ENCODE measurements at regions not wholly inside any gene's neighbourhood (a gene's known extent, or its start where the extent isn't known, plus 50 kb on each side); places are given as distances from the start of the nearest gene placed in this dataset.

DNA sequence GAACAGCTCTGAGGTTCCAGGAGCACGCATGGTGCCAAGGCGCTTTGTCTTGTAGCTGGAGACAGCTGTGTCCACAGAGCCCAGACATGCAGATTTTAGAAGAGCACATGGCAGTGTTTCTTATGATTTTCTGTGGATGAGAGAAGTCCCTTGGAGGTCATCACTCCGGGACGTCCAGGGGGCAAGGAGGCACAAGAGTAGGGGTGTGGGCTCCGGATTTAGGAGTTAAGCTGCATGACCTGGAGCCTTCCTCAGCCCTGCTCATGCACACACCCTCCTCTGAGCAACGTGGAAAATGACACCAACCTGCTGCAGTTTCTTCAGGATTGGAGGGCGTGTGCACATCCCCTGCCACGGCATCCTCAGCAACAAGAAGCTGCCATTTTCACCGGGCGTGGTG is 1286.7 kb downstream of the TBC1D22A start:
- no peaks in the 10 kb centered on the region for H3K4me1 ChIP-seq (ENCODE audit: control insufficient read depth, insufficient read depth, low read length)
- H3K9ac ChIP-seq (ENCODE audit: low read length in 2 of 2), result no peak overlapping the region
- H3K27ac ChIP-seq (ENCODE audit: low read length), result no peak overlapping the region
- peaks cover 3 to 7% of the 10 kb centered on the region in 2 donors for H3K27me3 ChIP-seq (ENCODE audit: control insufficient read depth in 1 of 2, insufficient read depth in 2 of 2, low read length in 2 of 2)
- H3K9me3 ChIP-seq (ENCODE audit: control insufficient read depth in 2 of 2, low read length in 2 of 2), result no peaks in the 10 kb centered on the region
- H3K4me3 ChIP-seq (ENCODE audit: low read length in 2 of 2), result no peak overlapping the region
- no peaks in the 10 kb centered on the region for H3K36me3 ChIP-seq (ENCODE audit: control insufficient read depth in 2 of 2, insufficient read depth in 2 of 2, low read length in 2 of 2)

DNA sequence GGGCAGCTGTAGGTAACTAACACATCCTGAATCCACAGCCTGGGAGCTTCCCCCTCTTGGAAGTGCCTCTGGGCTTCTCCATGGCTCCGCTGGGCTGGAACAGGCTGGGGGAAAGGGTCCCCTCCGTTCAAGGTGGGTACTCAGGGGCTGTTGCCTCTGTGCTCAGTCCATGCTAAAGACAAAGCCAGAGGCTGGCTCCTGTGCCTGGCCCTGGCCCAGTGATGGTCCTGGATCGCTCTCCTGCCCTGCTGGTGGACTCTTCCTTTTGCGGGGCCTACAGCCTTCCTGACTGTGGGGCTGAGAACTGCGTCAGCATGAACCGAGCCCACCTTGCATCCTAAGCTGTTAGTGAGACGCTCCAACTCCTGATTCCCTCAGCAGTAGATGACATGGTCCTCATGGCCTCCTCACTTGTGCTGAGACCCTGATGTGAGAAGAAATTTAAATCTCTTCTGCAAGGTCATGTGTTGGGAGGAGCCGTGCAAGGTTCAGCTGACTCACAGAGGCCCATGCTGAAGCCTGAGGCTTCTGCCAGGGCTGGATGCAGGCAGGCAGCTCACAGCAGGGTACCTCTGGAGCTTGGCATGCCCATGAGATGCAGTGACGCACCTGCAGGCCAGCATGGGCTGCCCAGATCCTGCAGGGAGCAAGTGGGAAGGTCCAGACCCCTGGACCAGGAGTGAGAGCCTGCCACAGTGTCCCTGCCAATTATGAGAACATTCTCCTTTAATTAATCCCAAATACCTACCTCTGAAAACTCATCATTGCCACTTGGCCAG is 1285.5 kb downstream of the TBC1D22A start:
- no peaks in the 10 kb centered on the region for H3K9me3 ChIP-seq (ENCODE audit: control insufficient read depth in 2 of 2, low read length in 2 of 2)
- H3K9ac ChIP-seq (ENCODE audit: low read length in 2 of 2), result no peak overlapping the region
- H3K4me1 ChIP-seq (ENCODE audit: control insufficient read depth, insufficient read depth, low read length), result no peaks in the 10 kb centered on the region
- no peak overlapping the region for H3K4me3 ChIP-seq (ENCODE audit: low read length in 2 of 2)
- H3K27ac ChIP-seq (ENCODE audit: low read length), result no peak overlapping the region
- peaks cover 3 to 10% of the 10 kb centered on the region in 2 donors for H3K27me3 ChIP-seq (ENCODE audit: control insufficient read depth in 1 of 2, insufficient read depth in 2 of 2, low read length in 2 of 2)
- no peaks in the 10 kb centered on the region for H3K36me3 ChIP-seq (ENCODE audit: control insufficient read depth in 2 of 2, insufficient read depth in 2 of 2, low read length in 2 of 2)

DNA sequence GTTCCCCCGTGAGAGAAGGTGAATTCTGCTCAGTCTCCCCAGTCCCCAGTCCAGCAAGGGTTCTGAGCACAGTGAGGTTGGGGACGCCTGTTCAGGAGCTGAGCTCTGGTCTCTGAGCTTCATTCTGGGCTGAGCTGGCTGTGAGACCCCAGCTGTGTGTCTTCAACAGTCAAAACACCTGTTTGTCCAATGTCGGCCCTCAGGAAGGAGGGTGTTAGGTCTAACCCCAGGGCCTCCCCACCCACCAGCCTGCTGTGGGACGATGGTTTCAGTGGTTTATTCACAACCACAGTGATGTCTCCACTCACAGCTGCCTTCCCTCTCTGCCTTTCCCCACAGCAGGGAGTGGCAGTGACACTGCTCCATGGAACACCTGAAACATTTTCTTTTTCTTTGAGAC is 1282.9 kb downstream of the TBC1D22A start:
- Histone ChIP-seq H3K27ac (ENCODE audit: low read length) (no peak overlapping the region), H3K4me1 (ENCODE audit: control insufficient read depth, insufficient read depth, low read length) (no peaks in the 10 kb centered on the region), H3K9me3 (ENCODE audit: control insufficient read depth in 2 of 2, low read length in 2 of 2) (no peaks in the 10 kb centered on the region), H3K36me3 (ENCODE audit: control insufficient read depth in 2 of 2, insufficient read depth in 2 of 2, low read length in 2 of 2) (no peaks in the 10 kb centered on the region), H3K9ac (ENCODE audit: low read length in 2 of 2) (no peak overlapping the region), H3K27me3 (ENCODE audit: control insufficient read depth in 1 of 2, insufficient read depth in 2 of 2, low read length in 2 of 2) (peaks cover 3 to 10% of the 10 kb centered on the region in 2 donors), H3K4me3 (ENCODE audit: low read length in 2 of 2) (no peak overlapping the region)

DNA sequence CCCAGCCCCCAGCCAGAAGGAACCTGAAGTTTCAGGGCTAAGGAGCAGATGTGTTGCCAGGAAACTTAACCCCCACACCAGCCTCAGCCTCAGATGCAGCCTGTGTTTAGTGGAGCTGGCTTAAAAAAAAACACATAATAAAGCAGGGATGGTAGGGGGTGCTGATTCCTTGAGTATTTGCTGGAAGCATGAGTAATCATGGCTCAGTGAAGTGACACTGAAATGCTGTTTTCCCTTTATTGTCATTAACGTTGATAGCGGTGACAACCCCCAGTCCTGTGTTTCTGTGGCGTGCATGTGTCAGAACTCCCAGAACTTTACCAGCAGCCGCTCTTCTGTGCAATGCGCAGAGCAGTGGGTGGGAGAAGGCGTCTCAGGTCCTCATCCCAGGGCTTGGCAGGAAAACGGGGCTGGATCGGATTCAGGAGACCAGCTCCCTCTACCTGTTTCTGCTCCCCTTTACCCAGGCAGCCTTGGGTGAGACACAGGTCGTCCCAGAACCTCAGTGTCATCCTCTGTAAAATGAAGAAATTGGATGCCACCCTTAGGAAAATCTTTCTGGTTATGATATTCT is 1282.1 kb downstream of the TBC1D22A start:
- H3K4me1 ChIP-seq (ENCODE audit: control insufficient read depth, insufficient read depth, low read length), result no peaks in the 10 kb centered on the region
- no peak overlapping the region for H3K27ac ChIP-seq (ENCODE audit: low read length)
- H3K4me3 ChIP-seq (ENCODE audit: low read length in 2 of 2), result no peak overlapping the region
- peaks cover 3 to 10% of the 10 kb centered on the region in 2 donors for H3K27me3 ChIP-seq (ENCODE audit: control insufficient read depth in 1 of 2, insufficient read depth in 2 of 2, low read length in 2 of 2)
- peaks cover 0 to 3% of the 10 kb centered on the region in 2 donors for H3K9me3 ChIP-seq (ENCODE audit: control insufficient read depth in 2 of 2, low read length in 2 of 2)
- no peak overlapping the region for H3K9ac ChIP-seq (ENCODE audit: low read length in 2 of 2)
- H3K36me3 ChIP-seq (ENCODE audit: control insufficient read depth in 2 of 2, insufficient read depth in 2 of 2, low read length in 2 of 2), result no peaks in the 10 kb centered on the region

- Histone ChIP-seq H3K27me3 (ENCODE audit: control insufficient read depth in 1 of 2, insufficient read depth in 2 of 2, low read length in 2 of 2) (peaks cover 3 to 10% of the 10 kb centered on the region in 2 donors), H3K27ac (ENCODE audit: low read length) (no peak overlapping the region), H3K9me3 (ENCODE audit: control insufficient read depth in 2 of 2, low read length in 2 of 2) (peaks cover 3 to 8% of the 10 kb centered on the region in 2 donors), H3K36me3 (ENCODE audit: control insufficient read depth in 2 of 2, insufficient read depth in 2 of 2, low read length in 2 of 2) (no peaks in the 10 kb centered on the region), H3K9ac (ENCODE audit: low read length in 2 of 2) (no peak overlapping the region), H3K4me3 (ENCODE audit: low read length in 2 of 2) (no peak overlapping the region), H3K4me1 (ENCODE audit: control insufficient read depth, insufficient read depth, low read length) (no peaks in the 10 kb centered on the region)
These were observed 1281.1 kb downstream of the TBC1D22A start for GRCh38 chr22:48043581-48043980.

DNA sequence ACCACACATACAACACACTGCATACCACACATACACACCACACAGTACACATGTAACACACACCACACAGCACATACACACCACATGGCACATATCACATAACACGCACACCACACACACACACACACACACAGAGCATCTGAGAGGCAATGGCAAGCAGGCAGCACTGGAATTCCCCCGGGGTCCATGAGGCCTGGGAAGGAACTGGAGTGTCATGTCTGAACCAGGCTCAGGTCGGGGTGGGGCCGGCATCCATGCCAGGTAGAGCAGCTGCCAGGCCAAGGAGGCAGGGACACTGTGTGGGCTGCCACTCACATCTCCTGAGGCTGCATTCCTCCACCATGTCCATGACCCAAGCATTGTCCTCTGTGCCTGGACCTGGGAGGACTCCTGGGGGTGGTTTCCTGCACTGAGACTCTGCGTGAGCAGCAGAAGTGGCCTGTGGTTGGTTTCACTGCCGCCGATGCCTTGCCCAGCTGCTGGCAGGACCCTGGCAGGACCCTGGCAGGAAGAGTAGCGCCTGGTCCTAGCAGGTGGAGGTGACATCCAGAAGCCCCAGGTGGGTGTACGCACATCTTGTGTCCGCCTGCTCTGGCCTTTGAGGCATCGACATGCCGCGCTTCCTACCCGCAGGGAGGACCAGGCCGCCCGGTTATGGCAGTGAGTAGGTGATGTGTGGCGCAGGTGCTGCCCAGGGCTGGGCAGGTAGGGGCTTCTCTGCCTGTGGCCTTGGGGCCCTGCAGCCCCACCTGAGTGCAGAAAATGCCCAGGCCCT is 1280.4 kb downstream of the TBC1D22A start:
- Histone ChIP-seq H3K27ac (ENCODE audit: low read length) (no peak overlapping the region), H3K4me3 (ENCODE audit: low read length in 2 of 2) (no peak overlapping the region), H3K27me3 (ENCODE audit: control insufficient read depth in 1 of 2, insufficient read depth in 2 of 2, low read length in 2 of 2) (peaks cover 3 to 10% of the 10 kb centered on the region in 2 donors), H3K9ac (ENCODE audit: low read length in 2 of 2) (no peak overlapping the region), H3K4me1 (ENCODE audit: control insufficient read depth, insufficient read depth, low read length) (no peaks in the 10 kb centered on the region), H3K36me3 (ENCODE audit: control insufficient read depth in 2 of 2, insufficient read depth in 2 of 2, low read length in 2 of 2) (no peaks in the 10 kb centered on the region), H3K9me3 (ENCODE audit: control insufficient read depth in 2 of 2, low read length in 2 of 2) (peaks cover 3 to 8% of the 10 kb centered on the region in 2 donors)

- Histone ChIP-seq H3K27ac (ENCODE audit: low read length) (no peak overlapping the region), H3K9me3 (ENCODE audit: control insufficient read depth in 2 of 2, low read length in 2 of 2) (peaks cover 3 to 11% of the 10 kb centered on the region in 2 donors), H3K9ac (ENCODE audit: low read length in 2 of 2) (no peak overlapping the region), H3K4me3 (ENCODE audit: low read length in 2 of 2) (no peak overlapping the region), H3K27me3 (ENCODE audit: control insufficient read depth in 1 of 2, insufficient read depth in 2 of 2, low read length in 2 of 2) (peaks cover 0 to 9% of the 10 kb centered on the region in 2 donors), H3K4me1 (ENCODE audit: control insufficient read depth, insufficient read depth, low read length) (no peaks in the 10 kb centered on the region), H3K36me3 (ENCODE audit: control insufficient read depth in 2 of 2, insufficient read depth in 2 of 2, low read length in 2 of 2) (no peaks in the 10 kb centered on the region)
These were observed 1276.9 kb downstream of the TBC1D22A start for GRCh38 chr22:48039326-48039725.

DNA sequence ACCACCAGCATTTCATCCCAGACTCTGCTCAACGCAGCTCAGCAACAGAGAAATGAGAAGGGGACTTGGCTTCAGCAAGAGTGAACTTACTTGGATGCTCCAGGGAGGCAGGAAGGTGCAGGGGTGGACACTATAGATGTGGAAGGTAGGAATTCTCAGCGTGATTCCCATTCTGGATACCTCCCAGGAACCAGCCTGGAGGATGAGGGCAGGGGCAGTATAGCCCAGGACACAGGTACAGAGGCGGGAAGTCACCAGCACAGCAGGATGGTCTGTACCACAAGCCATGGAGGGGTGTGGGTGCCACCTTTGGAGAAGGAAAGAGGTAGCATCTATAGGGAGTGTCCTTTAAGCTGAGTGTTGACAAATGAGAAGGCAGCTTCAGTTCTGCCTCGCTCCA is 1275.2 kb downstream of the TBC1D22A start:
- H3K9me3 ChIP-seq (ENCODE audit: control insufficient read depth in 2 of 2, low read length in 2 of 2), result peaks cover 3 to 11% of the 10 kb centered on the region in 2 donors

GRCh38 chr22:48035897-48036296 is 1273.4 kb downstream of the TBC1D22A start:
- H3K27me3 ChIP-seq (ENCODE audit: control insufficient read depth in 1 of 2, insufficient read depth in 2 of 2, low read length in 2 of 2), result peaks cover 0 to 2% of the 10 kb centered on the region in 2 donors
- H3K4me1 ChIP-seq (ENCODE audit: control insufficient read depth, insufficient read depth, low read length), result no peaks in the 10 kb centered on the region
- no peak overlapping the region for H3K27ac ChIP-seq (ENCODE audit: low read length)
- H3K9ac ChIP-seq (ENCODE audit: low read length in 2 of 2), result no peak overlapping the region
- H3K9me3 ChIP-seq (ENCODE audit: control insufficient read depth in 2 of 2, low read length in 2 of 2), result peaks cover 3 to 11% of the 10 kb centered on the region in 2 donors
- H3K4me3 ChIP-seq (ENCODE audit: low read length in 2 of 2), result no peak overlapping the region
- no peaks in the 10 kb centered on the region for H3K36me3 ChIP-seq (ENCODE audit: control insufficient read depth in 2 of 2, insufficient read depth in 2 of 2, low read length in 2 of 2)

More for the DNA sequence above, 1275.2 kb downstream of the TBC1D22A start:
- Histone ChIP-seq H3K27me3 (ENCODE audit: control insufficient read depth in 1 of 2, insufficient read depth in 2 of 2, low read length in 2 of 2) (peaks cover 0 to 3% of the 10 kb centered on the region in 2 donors), H3K27ac (ENCODE audit: low read length) (no peak overlapping the region), H3K4me1 (ENCODE audit: control insufficient read depth, insufficient read depth, low read length) (no peaks in the 10 kb centered on the region), H3K4me3 (ENCODE audit: low read length in 2 of 2) (no peak overlapping the region), H3K36me3 (ENCODE audit: control insufficient read depth in 2 of 2, insufficient read depth in 2 of 2, low read length in 2 of 2) (no peaks in the 10 kb centered on the region), H3K9ac (ENCODE audit: low read length in 2 of 2) (no peak overlapping the region)

DNA sequence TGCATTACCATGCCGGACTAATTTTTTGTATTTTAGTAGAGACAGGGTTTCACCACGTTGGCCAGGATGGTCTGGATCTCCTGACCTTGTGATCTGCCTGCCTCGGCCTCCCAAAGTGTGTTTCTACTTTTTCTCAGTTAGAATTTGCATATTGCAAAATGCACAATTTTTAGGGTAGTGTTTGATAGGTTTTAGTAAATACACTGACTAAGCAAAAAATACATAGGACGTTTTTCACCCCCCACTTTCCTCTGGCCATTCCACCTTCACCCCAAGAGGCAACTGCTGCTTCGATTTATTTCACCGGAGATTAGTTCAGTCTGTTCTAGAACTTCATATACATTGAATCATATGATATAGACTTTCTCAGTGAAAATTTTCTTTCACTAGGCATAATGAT is 1269.1 kb downstream of the TBC1D22A start:
- H3K9ac ChIP-seq (ENCODE audit: low read length in 2 of 2), result no peak overlapping the region
- H3K27ac ChIP-seq (ENCODE audit: low read length), result no peak overlapping the region
- peaks cover 0 to 2% of the 10 kb centered on the region in 2 donors for H3K27me3 ChIP-seq (ENCODE audit: control insufficient read depth in 1 of 2, insufficient read depth in 2 of 2, low read length in 2 of 2)
- no peaks in the 10 kb centered on the region for H3K4me1 ChIP-seq (ENCODE audit: control insufficient read depth, insufficient read depth, low read length)
- no peaks in the 10 kb centered on the region for H3K36me3 ChIP-seq (ENCODE audit: control insufficient read depth in 2 of 2, insufficient read depth in 2 of 2, low read length in 2 of 2)
- no peak overlapping the region for H3K4me3 ChIP-seq (ENCODE audit: low read length in 2 of 2)
- H3K9me3 ChIP-seq (ENCODE audit: control insufficient read depth in 2 of 2, low read length in 2 of 2), result peaks cover 0 to 2% of the 10 kb centered on the region in 2 donors

Data from stomach smooth muscle (tissue), 2 donors.